ENCODE measurements at regions not wholly inside any gene's neighbourhood (a gene's known extent, or its start where the extent isn't known, plus 50 kb on each side); places are given as distances from the start of the nearest gene placed in this dataset.

GRCh38 chr10:90642650-90643049 lies 215.2 kb downstream of the HTR7 start:
- Histone ChIP-seq H3K27ac (ENCODE audit: low read depth, low read length) (no peak overlapping the region), H3K4me3 (ENCODE audit: low read length) (no peak overlapping the region), H3K4me1 (ENCODE audit: control insufficient read depth, insufficient read depth, low read length) (no peaks in the 10 kb centered on the region), H3K27me3 (ENCODE audit: control insufficient read depth, insufficient read depth, low read length, poor library complexity, severe bottlenecking) (peaks cover 39% of the 10 kb centered on the region), H3K9ac (ENCODE audit: extremely low read depth, low read length, poor library complexity, severe bottlenecking) (no peak overlapping the region), H3K9me3 (ENCODE audit: control insufficient read depth, low read length) (peaks cover 7% of the 10 kb centered on the region), H3K36me3 (ENCODE audit: control insufficient read depth, insufficient read depth, low read length) (no peaks in the 10 kb centered on the region)
- Mint-ChIP-seq H3K27me3 (ENCODE audit: insufficient read depth) (peaks cover 24% of the 10 kb centered on the region), H3K4me3 (no peak overlapping the region), H3K27ac (no peak overlapping the region), H3K4me1 (peaks cover 2% of the 10 kb centered on the region), H3K36me3 (ENCODE audit: low read depth) (no peaks in the 10 kb centered on the region), H3K9me3 (peaks cover 17% of the 10 kb centered on the region)
- TF ChIP-seq CTCF (conservative IDR thresholded peaks at IDR 0.05), result no peak
- WGBS, 2 experiments (ENCODE audit: insufficient coverage in 1 of 2, insufficient read length in 1 of 2), result 69 to 80% methylated on average over 2 to 4 of the region's 4 CpGs
- no peak for DNase-seq

- DNase-seq, result no peak
- H3K9ac ChIP-seq (ENCODE audit: extremely low read depth, low read length, poor library complexity, severe bottlenecking), result no peak overlapping the region
- no peak overlapping the region for H3K4me3 ChIP-seq (ENCODE audit: low read length)
- peaks cover 39% of the 10 kb centered on the region for H3K27me3 ChIP-seq (ENCODE audit: control insufficient read depth, insufficient read depth, low read length, poor library complexity, severe bottlenecking)
- Mint-ChIP-seq H3K4me3 (no peak overlapping the region), H3K4me1 (peaks cover 2% of the 10 kb centered on the region), H3K9me3 (peaks cover 5% of the 10 kb centered on the region), H3K27me3 (ENCODE audit: insufficient read depth) (peaks cover 30% of the 10 kb centered on the region), H3K36me3 (ENCODE audit: low read depth) (no peaks in the 10 kb centered on the region), H3K27ac (no peak overlapping the region)
- no peaks in the 10 kb centered on the region for H3K4me1 ChIP-seq (ENCODE audit: control insufficient read depth, insufficient read depth, low read length)
- H3K36me3 ChIP-seq (ENCODE audit: control insufficient read depth, insufficient read depth, low read length), result no peaks in the 10 kb centered on the region
- no peak overlapping the region for H3K27ac ChIP-seq (ENCODE audit: low read depth, low read length)
- peaks cover 3% of the 10 kb centered on the region for H3K9me3 ChIP-seq (ENCODE audit: control insufficient read depth, low read length)
- WGBS, 2 experiments (ENCODE audit: insufficient coverage in 1 of 2, insufficient read length in 1 of 2), result 79 to 90% methylated on average over 2 to 3 of the region's 3 CpGs
- no peak for TF ChIP-seq CTCF (conservative IDR thresholded peaks at IDR 0.05)
These were observed 213.7 kb downstream of the HTR7 start for GRCh38 chr10:90644165-90644564.

GRCh38 chr10:90650858-90651257 lies 207.0 kb downstream of the HTR7 start:
- H3K27me3 Mint-ChIP-seq (ENCODE audit: insufficient read depth), result peaks cover 21% of the 10 kb centered on the region

More at GRCh38 chr10:90650858-90651257, 207.0 kb downstream of the HTR7 start:
- Mint-ChIP-seq H3K27ac (no peak overlapping the region), H3K36me3 (ENCODE audit: low read depth) (no peaks in the 10 kb centered on the region), H3K4me3 (no peak overlapping the region), H3K9me3 (no peaks in the 10 kb centered on the region), H3K4me1 (peaks cover 3% of the 10 kb centered on the region)
- WGBS, 2 experiments (ENCODE audit: insufficient coverage in 1 of 2, insufficient read length in 1 of 2), result 86% methylated on average over 2 of the region's 2 CpGs; no CpG with 5 or more reads in 1 of the 2 experiments
- H3K4me3 ChIP-seq (ENCODE audit: low read length), result no peak overlapping the region
- no peaks in the 10 kb centered on the region for H3K27me3 ChIP-seq (ENCODE audit: control insufficient read depth, insufficient read depth, low read length, poor library complexity, severe bottlenecking)
- no peaks in the 10 kb centered on the region for H3K4me1 ChIP-seq (ENCODE audit: control insufficient read depth, insufficient read depth, low read length)
- H3K27ac ChIP-seq (ENCODE audit: low read depth, low read length), result no peak overlapping the region
- no peak for TF ChIP-seq CTCF (conservative IDR thresholded peaks at IDR 0.05)
- no peak for DNase-seq
- H3K36me3 ChIP-seq (ENCODE audit: control insufficient read depth, insufficient read depth, low read length), result no peaks in the 10 kb centered on the region
- H3K9me3 ChIP-seq (ENCODE audit: control insufficient read depth, low read length), result no peaks in the 10 kb centered on the region
- H3K9ac ChIP-seq (ENCODE audit: extremely low read depth, low read length, poor library complexity, severe bottlenecking), result no peak overlapping the region
